CD4-positive, alpha-beta T cell (primary cell): ENCODE measurements at regions not wholly inside any gene's neighbourhood (a gene's known extent, or its start where the extent isn't known, plus 50 kb on each side); places are given as distances from the start of the nearest gene placed in this dataset.

Experiments used
- ATAC-seq: fragments of 200-7000 bp; cut with Tn5 transposase; one replicate; pipeline ENCODE4 v1.10.0; 2022; ENCODE audit warnings: mild to moderate bottlenecking; ENCODE audit not compliant: poor library complexity
- CTCF ChIA-PET: fragments of 350-600 bp; sonication (Branson Sonifier 250); formaldehyde crosslinking; loops from one replicate; lab custom pipeline; 2021; ENCODE audit warnings: antibody characterized with exemption, inconsistent platforms; lab: Charles Lee
- POLR2A ChIA-PET: fragments of 350-600 bp; sonication (Branson Sonifier 250); formaldehyde crosslinking; loops from one replicate; lab custom pipeline; 2021; ENCODE audit warnings: antibody characterized with exemption, inconsistent platforms; lab: Charles Lee
- DNase-seq, 14 experiments: peaks; one replicate each; pipeline ENCODE4 v3.0.0-alpha.2; 2013 to 2020; ENCODE audit warnings: mixed read lengths in 2 of 14
- H3K27ac ChIP-seq, 2 donors: one replicate each; pipeline versions ENCODE4 v1.5.1 to v1.7.0; 2013; ENCODE audit warnings: low read length in 2 of 2, low read depth in 1 of 2, mild to moderate bottlenecking in 1 of 2
- H3K27me3 ChIP-seq, 2 experiments: 1 replicate in 1 of 2; 2 replicates in 1 of 2; pipeline versions ENCODE4 v1.6.1 to v1.7.0; 2013; ENCODE audit warnings: low read length in 2 of 2, control low read depth in 1 of 2, mild to moderate bottlenecking in 1 of 2, moderate library complexity in 1 of 2; ENCODE audit not compliant: insufficient read depth in 2 of 2, control insufficient read depth in 1 of 2
- H3K36me3 ChIP-seq: one replicate; pipeline ENCODE4 v1.6.1; 2013; ENCODE audit warnings: low read length, control low read depth; ENCODE audit not compliant: insufficient read depth
- H3K4me1 ChIP-seq: one replicate; pipeline ENCODE4 v1.6.1; 2013; ENCODE audit warnings: low read length, control low read depth; ENCODE audit not compliant: insufficient read depth
- H3K4me3 ChIP-seq: one replicate; pipeline ENCODE4 v1.5.1; 2013; ENCODE audit warnings: mild to moderate bottlenecking, low read length, moderate library complexity
- H3K9me3 ChIP-seq, 2 experiments: 1 replicate in 1 of 2; 2 replicates in 1 of 2; pipeline versions ENCODE4 v1.6.1 to v1.7.0; 2013; ENCODE audit warnings: low read length in 2 of 2, mild to moderate bottlenecking in 2 of 2, control low read depth in 1 of 2, moderate library complexity in 1 of 2; ENCODE audit not compliant: control insufficient read depth in 1 of 2, insufficient read depth in 1 of 2
- H3K27ac Mint-ChIP-seq: one replicate; pipeline ENCODE4 v1.8.0; 2020; ENCODE audit warnings: mixed read lengths
- H3K27me3 Mint-ChIP-seq: one replicate; pipeline ENCODE4 v1.8.0; 2021; ENCODE audit warnings: mixed read lengths
- H3K36me3 Mint-ChIP-seq: one replicate; pipeline ENCODE4 v1.8.0; 2021; ENCODE audit warnings: low read depth, mixed read lengths
- H3K4me1 Mint-ChIP-seq: one replicate; pipeline ENCODE4 v1.8.0; 2021; ENCODE audit warnings: low read depth, mixed read lengths
- H3K4me3 Mint-ChIP-seq: one replicate; pipeline ENCODE4 v1.8.0; 2020; ENCODE audit warnings: mild to moderate bottlenecking, mixed read lengths
- H3K9me3 Mint-ChIP-seq: one replicate; pipeline ENCODE4 v1.8.0; 2020; ENCODE audit warnings: mixed read lengths
- intact Hi-C, 2 experiments: fragments of 100-400 bp; cut with DNase I in 1 of 2; cut with micrococcal nuclease in 1 of 2; formaldehyde crosslinking; loops; one replicate each; pipeline versions ENCODE4 v1.15.1 to v1.9.0; 2023 to 2025; cut with DNase I, micrococcal nuclease
- TF ChIP-seq, protein P1 (sequence below): fragments of 200-600 bp; IDR thresholded peaks from one replicate; pipeline ENCODE4 v1.8.0; 2022; ENCODE audit warnings: antibody characterized with exemption, mild to moderate bottlenecking

DNA sequence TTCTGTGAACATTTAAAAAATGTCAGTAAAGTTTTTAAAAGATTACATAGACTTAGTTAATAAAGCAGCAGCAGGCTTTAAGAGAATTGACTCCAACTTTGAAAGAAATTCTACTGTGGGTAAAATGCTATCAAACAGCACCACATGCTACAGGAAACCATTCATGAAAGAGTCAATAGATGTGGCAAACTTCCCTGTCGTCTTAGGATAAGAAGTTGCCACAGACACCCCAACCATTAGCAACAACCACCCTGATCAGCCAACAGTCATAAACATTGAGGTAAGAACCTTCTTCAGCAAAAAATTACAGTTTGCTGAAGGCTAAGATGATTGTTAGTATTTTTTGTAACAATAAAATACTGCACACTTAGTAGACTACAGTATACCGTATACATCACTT is 278.2 kb downstream of the CSNK1G3 start:
- H3K27me3 ChIP-seq: no peaks in the 10 kb centered on the region
- Mint-ChIP-seq H3K27ac (no peak overlapping the region), H3K4me1 (no peaks in the 10 kb centered on the region), H3K36me3 (no peaks in the 10 kb centered on the region), H3K27me3 (no peaks in the 10 kb centered on the region), H3K9me3 (no peaks in the 10 kb centered on the region), H3K4me3 (no peak overlapping the region)
- POLR2A ChIA-PET: no interaction called here
- intact Hi-C loops: no loop called here
- H3K4me1 ChIP-seq: no peaks in the 10 kb centered on the region
- no peak for ATAC-seq
- no peak overlapping the region for H3K27ac ChIP-seq
- H3K9me3 ChIP-seq: peaks cover 0 to 3% of the 10 kb centered on the region in 2 experiments
- no peaks in the 10 kb centered on the region for H3K36me3 ChIP-seq
- no peak for DNase-seq
- TF ChIP-seq, protein P1, sequence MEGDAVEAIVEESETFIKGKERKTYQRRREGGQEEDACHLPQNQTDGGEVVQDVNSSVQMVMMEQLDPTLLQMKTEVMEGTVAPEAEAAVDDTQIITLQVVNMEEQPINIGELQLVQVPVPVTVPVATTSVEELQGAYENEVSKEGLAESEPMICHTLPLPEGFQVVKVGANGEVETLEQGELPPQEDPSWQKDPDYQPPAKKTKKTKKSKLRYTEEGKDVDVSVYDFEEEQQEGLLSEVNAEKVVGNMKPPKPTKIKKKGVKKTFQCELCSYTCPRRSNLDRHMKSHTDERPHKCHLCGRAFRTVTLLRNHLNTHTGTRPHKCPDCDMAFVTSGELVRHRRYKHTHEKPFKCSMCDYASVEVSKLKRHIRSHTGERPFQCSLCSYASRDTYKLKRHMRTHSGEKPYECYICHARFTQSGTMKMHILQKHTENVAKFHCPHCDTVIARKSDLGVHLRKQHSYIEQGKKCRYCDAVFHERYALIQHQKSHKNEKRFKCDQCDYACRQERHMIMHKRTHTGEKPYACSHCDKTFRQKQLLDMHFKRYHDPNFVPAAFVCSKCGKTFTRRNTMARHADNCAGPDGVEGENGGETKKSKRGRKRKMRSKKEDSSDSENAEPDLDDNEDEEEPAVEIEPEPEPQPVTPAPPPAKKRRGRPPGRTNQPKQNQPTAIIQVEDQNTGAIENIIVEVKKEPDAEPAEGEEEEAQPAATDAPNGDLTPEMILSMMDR: no peak
- CTCF ChIA-PET: no interaction called here
- H3K4me3 ChIP-seq: no peak overlapping the region

DNA sequence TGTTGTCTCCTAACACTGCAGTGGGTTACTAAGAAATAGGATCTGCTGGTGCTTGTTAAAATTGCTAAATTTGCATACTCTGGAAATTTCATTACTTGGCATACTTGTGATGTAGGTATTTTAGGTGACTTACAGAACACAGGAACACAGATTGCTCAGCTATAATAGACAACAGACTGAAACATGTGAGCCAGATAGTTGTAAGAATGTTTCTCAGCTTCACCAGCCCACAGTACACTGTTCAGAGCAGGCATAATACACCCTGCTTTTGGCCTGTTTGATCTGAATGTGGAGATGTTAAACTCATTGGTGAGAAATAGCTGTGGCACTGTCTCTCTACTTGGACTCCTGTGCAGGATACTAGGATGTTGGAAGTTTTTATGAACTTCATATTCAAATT is 275.7 kb downstream of the CSNK1G3 start:
- H3K36me3 ChIP-seq: no peaks in the 10 kb centered on the region
- no peaks in the 10 kb centered on the region for H3K4me1 ChIP-seq
- H3K27me3 ChIP-seq: no peaks in the 10 kb centered on the region
- intact Hi-C loops: no loop called here
- CTCF ChIA-PET: no interaction called here
- H3K4me3 ChIP-seq: no peak overlapping the region
- TF ChIP-seq, protein P1: no peak
- DNase-seq (no peak), ATAC-seq (no peak)
- no peaks in the 10 kb centered on the region for H3K9me3 Mint-ChIP-seq
- no peaks in the 10 kb centered on the region for H3K4me1 Mint-ChIP-seq
- no peak overlapping the region for H3K27ac ChIP-seq
- H3K36me3 Mint-ChIP-seq: no peaks in the 10 kb centered on the region
- POLR2A ChIA-PET: no interaction called here
- no peaks in the 10 kb centered on the region for H3K27me3 Mint-ChIP-seq
- H3K9me3 ChIP-seq: peaks cover 0 to 3% of the 10 kb centered on the region in 2 experiments
- H3K27ac Mint-ChIP-seq: no peak overlapping the region
- no peak overlapping the region for H3K4me3 Mint-ChIP-seq

DNA sequence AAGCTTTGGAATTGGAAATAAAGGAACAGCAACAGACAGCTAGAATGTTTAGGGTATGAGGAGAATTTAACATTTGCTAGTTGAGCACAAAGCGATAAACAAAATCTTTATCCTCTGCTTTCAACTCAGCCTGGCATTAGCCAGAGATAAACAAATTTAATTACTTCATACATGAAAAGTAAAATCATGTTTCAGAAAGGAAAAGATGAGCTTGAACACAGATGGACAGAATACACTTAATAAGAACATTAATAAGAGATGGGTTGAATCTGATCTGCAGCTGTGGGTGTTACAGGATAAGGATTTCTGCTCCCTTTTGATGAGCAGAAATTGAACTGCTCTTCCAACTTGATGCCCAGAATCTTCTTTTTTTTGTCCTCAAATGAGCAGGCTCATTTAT is 275.2 kb downstream of the CSNK1G3 start:
- POLR2A ChIA-PET: no interaction called here
- Histone ChIP-seq H3K4me3 (no peak overlapping the region), H3K9me3 (peaks cover 0 to 3% of the 10 kb centered on the region in 2 experiments), H3K27me3 (no peaks in the 10 kb centered on the region), H3K4me1 (no peaks in the 10 kb centered on the region), H3K36me3 (no peaks in the 10 kb centered on the region), H3K27ac (no peak overlapping the region)
- CTCF ChIA-PET: no interaction called here
- intact Hi-C loops: no loop called here
- Mint-ChIP-seq H3K4me3 (no peak overlapping the region), H3K27me3 (no peaks in the 10 kb centered on the region), H3K9me3 (no peaks in the 10 kb centered on the region), H3K4me1 (no peaks in the 10 kb centered on the region), H3K36me3 (no peaks in the 10 kb centered on the region), H3K27ac (no peak overlapping the region)
- DNase-seq (no peak), ATAC-seq (no peak)
- TF ChIP-seq, protein P1: no peak
